Parathyroid adenoma (tissue), 2 donors: ENCODE measurements at regions not wholly inside any gene's neighbourhood (a gene's known extent, or its start where the extent isn't known, plus 50 kb on each side); places are given as distances from the start of the nearest gene placed in this dataset.
"Not testable (repeated sequence)": the region's sequence is repeated elsewhere in the genome, so short reads cannot be mapped to it uniquely, and the experiment has no call there.

ENCODE experiments used
- H2AFZ ChIP-seq: fragments of 300-600 bp; sonication (generic); one replicate; pipeline ENCODE4 v1.7.0; 2017; ENCODE audit warnings: antibody characterized with exemption, mild to moderate bottlenecking
- H3K27ac ChIP-seq: fragments of 300-600 bp; sonication (generic); one replicate; pipeline ENCODE4 v1.7.0; 2017
- H3K27me3 ChIP-seq: fragments of 300-600 bp; sonication (generic); one replicate; pipeline ENCODE4 v1.7.0; 2017; ENCODE audit warnings: low read length; ENCODE audit not compliant: control insufficient read depth, insufficient read depth
- H3K36me3 ChIP-seq: fragments of 300-600 bp; sonication (generic); one replicate; pipeline ENCODE4 v1.7.0; 2017; ENCODE audit warnings: low read length; ENCODE audit not compliant: control insufficient read depth, insufficient read depth
- H3K4me1 ChIP-seq: fragments of 300-600 bp; sonication (generic); one replicate; pipeline ENCODE4 v1.7.0; 2017; ENCODE audit warnings: control low read depth
- H3K4me2 ChIP-seq: fragments of 300-600 bp; sonication (generic); one replicate; pipeline ENCODE4 v1.7.0; 2017; ENCODE audit warnings: low read length
- H3K4me3 ChIP-seq: fragments of 300-600 bp; sonication (generic); one replicate; pipeline ENCODE4 v1.7.0; 2017; ENCODE audit warnings: low read depth, low read length
- H3K79me2 ChIP-seq: fragments of 300-600 bp; sonication (generic); one replicate; pipeline ENCODE4 v1.7.0; 2017; ENCODE audit warnings: control low read depth
- H3K9ac ChIP-seq: fragments of 300-600 bp; sonication (generic); one replicate; pipeline ENCODE4 v1.7.0; 2017; ENCODE audit warnings: mild to moderate bottlenecking
- H3K9me3 ChIP-seq: fragments of 300-600 bp; sonication (generic); one replicate; pipeline ENCODE4 v1.7.0; 2017; ENCODE audit warnings: low read length; ENCODE audit not compliant: control insufficient read depth
- CTCF ChIP-seq: fragments of 300-600 bp; sonication (generic); IDR thresholded peaks from one replicate; pipeline ENCODE4 v1.7.0; 2017; ENCODE audit warnings: antibody characterized with exemption, mild to moderate bottlenecking
- donor health status: primary hyperparathyroidism.

- H3K79me2 ChIP-seq = no peaks in the 10 kb centered on the region
- H3K9me3 ChIP-seq = no peaks in the 10 kb centered on the region
- H3K9ac ChIP-seq = no peak overlapping the region
- TF ChIP-seq CTCF = no peak
- H3K36me3 ChIP-seq = no peaks in the 10 kb centered on the region
- H3K27me3 ChIP-seq = no peaks in the 10 kb centered on the region
- no peaks in the 10 kb centered on the region for H3K4me1 ChIP-seq
- no peak overlapping the region for H3K4me3 ChIP-seq
- H2AFZ ChIP-seq = no peak overlapping the region
- no peak overlapping the region for H3K4me2 ChIP-seq
- H3K27ac ChIP-seq = no peak overlapping the region
Observed at GRCh38 chr14:40219032-40219431, 786.8 kb upstream of the FBXO33 start.

DNA sequence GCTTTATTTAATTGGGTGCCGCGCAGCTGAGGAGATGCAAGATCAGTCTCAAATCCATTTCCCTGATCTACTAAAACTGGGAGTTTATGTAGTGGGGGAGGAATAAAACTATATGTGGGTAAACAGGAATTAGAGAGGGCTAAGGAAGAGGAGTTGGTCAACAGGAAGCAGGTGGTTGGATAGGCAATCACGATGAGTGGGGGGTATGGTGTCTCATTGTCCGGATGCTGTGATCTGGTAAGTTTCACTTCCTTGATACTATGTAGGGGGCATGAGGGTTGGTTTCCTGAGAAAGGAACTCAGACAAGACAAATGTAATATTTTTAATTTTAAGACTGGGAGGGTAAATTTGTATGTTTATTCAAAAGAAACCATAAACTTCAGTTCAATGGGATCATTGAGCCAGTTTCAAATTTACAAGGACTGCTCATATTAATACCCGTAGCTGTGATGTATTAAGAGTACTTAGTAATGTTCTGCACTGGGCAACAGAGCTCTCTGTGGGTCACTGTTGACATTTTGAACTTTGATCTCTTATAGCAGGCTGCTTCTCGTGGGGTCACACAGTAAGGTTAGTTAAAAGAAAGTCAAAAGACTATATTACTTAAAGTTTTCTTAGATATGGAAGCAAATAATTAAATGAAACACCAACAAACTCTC lies 786.2 kb upstream of the FBXO33 start:
- H3K4me1 ChIP-seq = no peaks in the 10 kb centered on the region
- no peak overlapping the region for H2AFZ ChIP-seq
- H3K27ac ChIP-seq = no peak overlapping the region
- H3K4me2 ChIP-seq = no peak overlapping the region
- H3K27me3 ChIP-seq = no peaks in the 10 kb centered on the region
- TF ChIP-seq CTCF = no peak
- no peak overlapping the region for H3K9ac ChIP-seq
- no peaks in the 10 kb centered on the region for H3K9me3 ChIP-seq
- H3K79me2 ChIP-seq = no peaks in the 10 kb centered on the region
- no peaks in the 10 kb centered on the region for H3K36me3 ChIP-seq
- no peak overlapping the region for H3K4me3 ChIP-seq

GRCh38 chr14:40216976-40217375 lies 784.7 kb upstream of the FBXO33 start:
- H3K4me3 ChIP-seq = no peak overlapping the region

DNA sequence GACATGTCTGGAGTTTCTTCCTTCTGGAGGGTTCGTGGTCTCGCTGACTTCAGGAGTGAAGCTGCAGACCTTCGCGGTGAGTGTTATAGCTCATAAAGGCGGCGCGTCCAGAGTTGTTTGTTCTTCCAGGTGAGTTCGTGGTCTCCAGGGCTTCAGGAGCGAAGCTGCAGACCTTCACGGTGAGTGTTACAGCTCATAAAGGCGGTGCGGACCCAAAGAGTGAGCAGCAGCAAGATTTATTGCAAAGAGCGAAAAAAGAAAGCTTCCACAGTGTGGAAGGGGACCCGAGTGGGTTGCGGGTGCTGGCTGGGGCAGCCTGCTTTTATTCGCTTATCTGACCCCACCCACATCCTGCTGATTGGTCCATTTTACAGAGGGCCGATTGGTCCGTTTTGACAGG lies 784.2 kb upstream of the FBXO33 start:
- H2AFZ ChIP-seq, H3K79me2 ChIP-seq, H3K27me3 ChIP-seq, H3K9me3 ChIP-seq, H3K36me3 ChIP-seq, H3K9ac ChIP-seq, H3K4me1 ChIP-seq, H3K4me2 ChIP-seq, H3K27ac ChIP-seq, H3K4me3 ChIP-seq: not testable (repeated sequence)

More at GRCh38 chr14:40216976-40217375, 784.7 kb upstream of the FBXO33 start:
- no peak overlapping the region for H3K9ac ChIP-seq
- H3K4me1 ChIP-seq = no peaks in the 10 kb centered on the region
- no peaks in the 10 kb centered on the region for H3K27me3 ChIP-seq
- no peaks in the 10 kb centered on the region for H3K36me3 ChIP-seq
- H3K27ac ChIP-seq = no peak overlapping the region
- no peaks in the 10 kb centered on the region for H3K79me2 ChIP-seq
- no peak for TF ChIP-seq CTCF
- H3K4me2 ChIP-seq = no peak overlapping the region
- no peaks in the 10 kb centered on the region for H3K9me3 ChIP-seq
- no peak overlapping the region for H2AFZ ChIP-seq

- Histone ChIP-seq H3K4me3 (no peak overlapping the region), H3K4me1 (no peaks in the 10 kb centered on the region), H3K27ac (no peak overlapping the region), H2AFZ (no peak overlapping the region), H3K36me3 (no peaks in the 10 kb centered on the region), H3K4me2 (no peak overlapping the region), H3K79me2 (no peaks in the 10 kb centered on the region), H3K9me3 (no peaks in the 10 kb centered on the region), H3K27me3 (no peaks in the 10 kb centered on the region), H3K9ac (no peak overlapping the region)
- no peak for TF ChIP-seq CTCF
Observed at GRCh38 chr14:40213701-40214100, 781.5 kb upstream of the FBXO33 start.
